ENCODE measurements at regions not wholly inside any gene's neighbourhood (a gene's known extent, or its start where the extent isn't known, plus 50 kb on each side); places are given as distances from the start of the nearest gene placed in this dataset.

- TF ChIP-seq, protein P1, sequence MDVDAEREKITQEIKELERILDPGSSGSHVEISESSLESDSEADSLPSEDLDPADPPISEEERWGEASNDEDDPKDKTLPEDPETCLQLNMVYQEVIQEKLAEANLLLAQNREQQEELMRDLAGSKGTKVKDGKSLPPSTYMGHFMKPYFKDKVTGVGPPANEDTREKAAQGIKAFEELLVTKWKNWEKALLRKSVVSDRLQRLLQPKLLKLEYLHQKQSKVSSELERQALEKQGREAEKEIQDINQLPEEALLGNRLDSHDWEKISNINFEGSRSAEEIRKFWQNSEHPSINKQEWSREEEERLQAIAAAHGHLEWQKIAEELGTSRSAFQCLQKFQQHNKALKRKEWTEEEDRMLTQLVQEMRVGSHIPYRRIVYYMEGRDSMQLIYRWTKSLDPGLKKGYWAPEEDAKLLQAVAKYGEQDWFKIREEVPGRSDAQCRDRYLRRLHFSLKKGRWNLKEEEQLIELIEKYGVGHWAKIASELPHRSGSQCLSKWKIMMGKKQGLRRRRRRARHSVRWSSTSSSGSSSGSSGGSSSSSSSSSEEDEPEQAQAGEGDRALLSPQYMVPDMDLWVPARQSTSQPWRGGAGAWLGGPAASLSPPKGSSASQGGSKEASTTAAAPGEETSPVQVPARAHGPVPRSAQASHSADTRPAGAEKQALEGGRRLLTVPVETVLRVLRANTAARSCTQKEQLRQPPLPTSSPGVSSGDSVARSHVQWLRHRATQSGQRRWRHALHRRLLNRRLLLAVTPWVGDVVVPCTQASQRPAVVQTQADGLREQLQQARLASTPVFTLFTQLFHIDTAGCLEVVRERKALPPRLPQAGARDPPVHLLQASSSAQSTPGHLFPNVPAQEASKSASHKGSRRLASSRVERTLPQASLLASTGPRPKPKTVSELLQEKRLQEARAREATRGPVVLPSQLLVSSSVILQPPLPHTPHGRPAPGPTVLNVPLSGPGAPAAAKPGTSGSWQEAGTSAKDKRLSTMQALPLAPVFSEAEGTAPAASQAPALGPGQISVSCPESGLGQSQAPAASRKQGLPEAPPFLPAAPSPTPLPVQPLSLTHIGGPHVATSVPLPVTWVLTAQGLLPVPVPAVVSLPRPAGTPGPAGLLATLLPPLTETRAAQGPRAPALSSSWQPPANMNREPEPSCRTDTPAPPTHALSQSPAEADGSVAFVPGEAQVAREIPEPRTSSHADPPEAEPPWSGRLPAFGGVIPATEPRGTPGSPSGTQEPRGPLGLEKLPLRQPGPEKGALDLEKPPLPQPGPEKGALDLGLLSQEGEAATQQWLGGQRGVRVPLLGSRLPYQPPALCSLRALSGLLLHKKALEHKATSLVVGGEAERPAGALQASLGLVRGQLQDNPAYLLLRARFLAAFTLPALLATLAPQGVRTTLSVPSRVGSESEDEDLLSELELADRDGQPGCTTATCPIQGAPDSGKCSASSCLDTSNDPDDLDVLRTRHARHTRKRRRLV (CRISPR knock-in tag; IDR thresholded peaks at IDR 0.05), result no peak
- TF ChIP-seq BCL3 (CRISPR knock-in tag; IDR thresholded peaks at IDR 0.05), result no peak
- no peak for TF ChIP-seq ETS1 (CRISPR knock-in tag; IDR thresholded peaks at IDR 0.05)
- no peak for TF ChIP-seq ZNF550 (CRISPR knock-in tag; IDR thresholded peaks at IDR 0.05; ENCODE audit: borderline replicate concordance)
- no peak for TF ChIP-seq REXO4 (CRISPR knock-in tag; IDR thresholded peaks at IDR 0.05; ENCODE audit: borderline replicate concordance)
- TF ChIP-seq NFIB (CRISPR knock-in tag; IDR thresholded peaks at IDR 0.05; ENCODE audit: borderline replicate concordance), result no peak
- TF ChIP-seq FLYWCH1 (CRISPR knock-in tag; IDR thresholded peaks at IDR 0.05), result no peak
- no peak for TF ChIP-seq MTF1 (CRISPR knock-in tag; IDR thresholded peaks at IDR 0.05)
- no peak for TF ChIP-seq YY1 (IDR thresholded peaks at IDR 0.05; ENCODE audit: insufficient read depth, insufficient replicate concordance, low read depth, low read length)
- no peak for TF ChIP-seq DDIT3 (CRISPR knock-in tag; IDR thresholded peaks at IDR 0.05)
- peak; percentile 63; the same call in 1 of the 2 replicates for TF ChIP-seq FOXA3 (CRISPR knock-in tag; IDR thresholded peaks at IDR 0.05)
- no peak for TF ChIP-seq GZF1 (CRISPR knock-in tag; IDR thresholded peaks at IDR 0.05)
- TF ChIP-seq ZKSCAN5 (CRISPR knock-in tag; IDR thresholded peaks at IDR 0.05), result no peak
- TF ChIP-seq, protein P2, sequence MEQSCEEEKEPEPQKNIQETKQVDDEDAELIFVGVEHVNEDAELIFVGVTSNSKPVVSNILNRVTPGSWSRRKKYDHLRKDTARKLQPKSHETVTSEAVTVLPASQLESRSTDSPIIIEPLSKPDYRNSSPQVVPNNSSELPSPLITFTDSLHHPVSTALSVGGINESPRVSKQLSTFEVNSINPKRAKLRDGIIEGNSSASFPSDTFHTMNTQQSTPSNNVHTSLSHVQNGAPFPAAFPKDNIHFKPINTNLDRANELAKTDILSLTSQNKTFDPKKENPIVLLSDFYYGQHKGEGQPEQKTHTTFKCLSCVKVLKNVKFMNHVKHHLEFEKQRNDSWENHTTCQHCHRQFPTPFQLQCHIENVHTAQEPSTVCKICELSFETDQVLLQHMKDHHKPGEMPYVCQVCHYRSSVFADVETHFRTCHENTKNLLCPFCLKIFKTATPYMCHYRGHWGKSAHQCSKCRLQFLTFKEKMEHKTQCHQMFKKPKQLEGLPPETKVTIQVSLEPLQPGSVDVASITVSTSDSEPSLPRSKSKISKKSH (CRISPR knock-in tag; IDR thresholded peaks at IDR 0.05; ENCODE audit: borderline replicate concordance), result no peak
- TF ChIP-seq ZNF644 (CRISPR knock-in tag; IDR thresholded peaks at IDR 0.05; ENCODE audit: low read depth), result peak; percentile 65; the same call in 1 of the 2 replicates
- no peak for TF ChIP-seq REPIN1 (CRISPR knock-in tag; IDR thresholded peaks at IDR 0.05; ENCODE audit: borderline replicate concordance, low read depth)
Measured at GRCh38 chr6:167504385-167504961, 179.6 kb downstream of the TTLL2 start (continued).
